H9 (cell line): ENCODE measurements at regions not wholly inside any gene's neighbourhood (a gene's known extent, or its start where the extent isn't known, plus 50 kb on each side); places are given as distances from the start of the nearest gene placed in this dataset.

Experiments used
- DNase-seq: peaks from one replicate; pipeline ENCODE4 v3.0.0-alpha.2; 2017
- H2AFZ ChIP-seq: one replicate; pipeline ENCODE4 v1.6.1; 2013; ENCODE audit warnings: mild to moderate bottlenecking, low read length, control low read depth, moderate library complexity
- H2AK5ac ChIP-seq: 2 replicates; pipeline ENCODE4 v1.6.1; 2013; ENCODE audit warnings: low read length, control low read depth, mixed read lengths; ENCODE audit not compliant: insufficient read length
- H2BK120ac ChIP-seq: one replicate; pipeline ENCODE4 v1.6.1; 2013; ENCODE audit warnings: low read depth, mild to moderate bottlenecking, low read length, control low read depth, inconsistent platforms; ENCODE audit not compliant: poor library complexity, severe bottlenecking
- H2BK12ac ChIP-seq: 2 replicates; pipeline ENCODE4 v1.6.1; 2013; ENCODE audit warnings: low read length, control low read depth, mixed read lengths, low read depth; ENCODE audit not compliant: insufficient read length
- H2BK15ac ChIP-seq: 2 replicates; pipeline ENCODE4 v1.6.1; 2013; ENCODE audit warnings: low read depth, low read length, control low read depth
- H2BK20ac ChIP-seq: one replicate; pipeline ENCODE4 v1.6.1; 2013; ENCODE audit warnings: low read depth, mild to moderate bottlenecking, low read length, control low read depth, inconsistent platforms; ENCODE audit not compliant: poor library complexity, severe bottlenecking
- H2BK5ac ChIP-seq: 2 replicates; pipeline ENCODE4 v1.6.1; 2013; ENCODE audit warnings: low read length, control low read depth, mixed read lengths; ENCODE audit not compliant: insufficient read length
- H3K14ac ChIP-seq: 2 replicates; pipeline ENCODE4 v1.6.1; 2013; ENCODE audit warnings: low read length, control low read depth; ENCODE audit not compliant: insufficient read depth
- H3K18ac ChIP-seq: 2 replicates; pipeline ENCODE4 v1.6.1; 2013; ENCODE audit warnings: low read depth, mild to moderate bottlenecking, mixed read lengths, low read length, control low read depth; ENCODE audit not compliant: insufficient read length
- H3K23ac ChIP-seq: 2 replicates; pipeline ENCODE4 v1.6.1; 2013; ENCODE audit warnings: low read length, control low read depth, mixed read lengths, low read depth; ENCODE audit not compliant: insufficient read length
- H3K23me2 ChIP-seq: 2 replicates; pipeline ENCODE4 v1.6.1; 2013; ENCODE audit warnings: low read depth, mild to moderate bottlenecking, mixed read lengths, low read length, control low read depth; ENCODE audit not compliant: insufficient read length, poor library complexity, severe bottlenecking
- H3K27ac ChIP-seq: 2 replicates; pipeline ENCODE4 v1.5.1; 2013; ENCODE audit warnings: low read length, control low read depth, mixed read lengths, low read depth; ENCODE audit not compliant: insufficient read length
- H3K27me3 ChIP-seq: 2 replicates; pipeline ENCODE4 v1.6.1; 2013; ENCODE audit warnings: low read length, control low read depth, inconsistent platforms; ENCODE audit not compliant: insufficient read depth
- H3K4ac ChIP-seq: 2 replicates; pipeline ENCODE4 v1.6.1; 2013; ENCODE audit warnings: low read depth, mild to moderate bottlenecking, control low read depth, inconsistent platforms, low read length, moderate library complexity
- H3K4me1 ChIP-seq: 2 replicates; pipeline ENCODE4 v1.6.1; 2013; ENCODE audit warnings: low read length, control low read depth, inconsistent platforms; ENCODE audit not compliant: insufficient read depth
- H3K4me2 ChIP-seq: 2 replicates; pipeline ENCODE4 v1.6.1; 2013; ENCODE audit warnings: low read length, control low read depth, mixed read lengths; ENCODE audit not compliant: insufficient read length, insufficient read depth
- H3K56ac ChIP-seq: 2 replicates; pipeline ENCODE4 v1.6.1; 2013; ENCODE audit warnings: low read depth, mild to moderate bottlenecking, mixed read lengths, low read length, control low read depth; ENCODE audit not compliant: insufficient read length
- H3K79me1 ChIP-seq: 2 replicates; pipeline ENCODE4 v1.6.1; 2013; ENCODE audit warnings: low read depth, mild to moderate bottlenecking, moderate library complexity, low read length, control low read depth, inconsistent platforms; ENCODE audit not compliant: insufficient read depth, poor library complexity, severe bottlenecking
- H3K79me2 ChIP-seq: 2 replicates; pipeline ENCODE4 v1.6.1; 2013; ENCODE audit warnings: low read length, control low read depth, inconsistent platforms; ENCODE audit not compliant: insufficient read depth
- H3K9ac ChIP-seq: 2 replicates; pipeline ENCODE4 v1.6.1; 2013; ENCODE audit warnings: low read length, control low read depth, mixed read lengths; ENCODE audit not compliant: insufficient read length; ENCODE audit errors: extremely low read depth
- H3K9me3 ChIP-seq: one replicate; pipeline ENCODE4 v1.6.1; 2013; ENCODE audit warnings: low read depth, low read length, inconsistent platforms; ENCODE audit not compliant: control insufficient read depth
- H3T11ph ChIP-seq: one replicate; pipeline ENCODE4 v1.6.1; 2013; ENCODE audit warnings: mild to moderate bottlenecking, low read length, control low read depth, inconsistent platforms
- H4K20me1 ChIP-seq: one replicate; pipeline ENCODE4 v1.6.1; 2013; ENCODE audit not compliant: control insufficient read depth, insufficient read length, insufficient read depth
- H4K5ac ChIP-seq: 2 replicates; pipeline ENCODE4 v1.6.1; 2013; ENCODE audit warnings: low read depth, mild to moderate bottlenecking, mixed read lengths, low read length, control low read depth; ENCODE audit not compliant: insufficient read length
- H4K8ac ChIP-seq: replicated peaks from 2 replicates; pipeline ENCODE4 v1.6.1; 2013; ENCODE audit warnings: low read length, control low read depth, mixed read lengths, low read depth; ENCODE audit not compliant: insufficient read length
- H4K91ac ChIP-seq: 2 replicates; pipeline ENCODE4 v1.6.1; 2013; ENCODE audit warnings: low read depth, mild to moderate bottlenecking, moderate library complexity, mixed read lengths, low read length, control low read depth; ENCODE audit not compliant: insufficient read length
- H3K27ac Mint-ChIP-seq, 3 experiments: 2 replicates in 2 of 3; 3 replicates in 1 of 3; pipeline ENCODE4 v1.8.0; 2020 to 2021; ENCODE audit warnings: mixed read lengths in 3 of 3, mild to moderate bottlenecking in 1 of 3, moderate library complexity in 1 of 3
- H3K27me3 Mint-ChIP-seq: 2 replicates; pipeline ENCODE4 v1.8.0; 2021; ENCODE audit warnings: low read depth, mild to moderate bottlenecking, moderate library complexity, mixed read lengths
- H3K36me3 Mint-ChIP-seq, 3 experiments: 2 replicates in 2 of 3; 3 replicates in 1 of 3; pipeline ENCODE4 v1.8.0; 2020 to 2021; ENCODE audit warnings: low read depth in 3 of 3, mixed read lengths in 3 of 3; ENCODE audit not compliant: insufficient read depth in 1 of 3
- H3K4me1 Mint-ChIP-seq, 2 experiments: 2 replicates each; pipeline ENCODE4 v1.8.0; 2020; ENCODE audit warnings: mixed read lengths in 2 of 2
- H3K4me3 Mint-ChIP-seq, 2 experiments: 2 replicates in 1 of 2; 3 replicates in 1 of 2; pipeline ENCODE4 v1.8.0; 2020 to 2021; ENCODE audit warnings: mild to moderate bottlenecking in 2 of 2, mixed read lengths in 2 of 2, moderate library complexity in 1 of 2
- H3K9me3 Mint-ChIP-seq, 2 experiments: 2 replicates in 1 of 2; 3 replicates in 1 of 2; pipeline ENCODE4 v1.8.0; 2020; ENCODE audit warnings: mild to moderate bottlenecking in 2 of 2, mixed read lengths in 2 of 2, moderate library complexity in 1 of 2
- CTCF ChIP-seq: fragments of 200-600 bp; sonication (generic); conservative IDR thresholded peaks from 3 replicates; pipeline ENCODE4 v1.8.0; 2021; ENCODE audit warnings: antibody characterized with exemption, mild to moderate bottlenecking

GRCh38 chr1:199208847-199209246 lies 570.0 kb downstream of the PTPRC start:
- Histone ChIP-seq H4K8ac (no peak overlapping the region), H3K23me2 (no peaks in the 10 kb centered on the region), H3K18ac (no peak overlapping the region), H4K91ac (no peak overlapping the region), H3T11ph (no peak overlapping the region), H3K9me3 (no peaks in the 10 kb centered on the region), H3K27me3 (no peaks in the 10 kb centered on the region), H2BK5ac (no peak overlapping the region), H2AFZ (no peak overlapping the region), H2BK120ac (no peak overlapping the region), H2BK15ac (no peak overlapping the region), H3K56ac (no peak overlapping the region), H3K4me2 (no peak overlapping the region), H3K27ac (no peak overlapping the region), H3K79me2 (no peaks in the 10 kb centered on the region), H3K4ac (no peak overlapping the region), H2AK5ac (no peak overlapping the region), H3K4me1 (no peaks in the 10 kb centered on the region), H3K9ac (no peak overlapping the region), H4K5ac (no peak overlapping the region), H3K23ac (no peak overlapping the region), H2BK20ac (no peak overlapping the region), H3K14ac (no peak overlapping the region), H2BK12ac (no peak overlapping the region), H4K20me1 (no peaks in the 10 kb centered on the region), H3K79me1 (no peaks in the 10 kb centered on the region)
- no peak for DNase-seq
- Mint-ChIP-seq H3K9me3 (no peaks in the 10 kb centered on the region), H3K4me3 (no peak overlapping the region), H3K4me1 (no peaks in the 10 kb centered on the region), H3K27ac (no peak overlapping the region), H3K27me3 (no peaks in the 10 kb centered on the region), H3K36me3 (no peaks in the 10 kb centered on the region; a peak in 1 of 7 replicates)
- TF ChIP-seq CTCF, result no peak
